T47D (cell line): ENCODE measurements at regions not wholly inside any gene's neighbourhood (a gene's known extent, or its start where the extent isn't known, plus 50 kb on each side); places are given as distances from the start of the nearest gene placed in this dataset.

Source experiments
- DNase-seq, 2 experiments: peaks; one replicate each; pipeline versions ENCODE4 v3.0.0 to v3.0.0-alpha.2; 2011 to 2012; ENCODE audit warnings: low read depth in 1 of 2, low spot score in 1 of 2
- JUND ChIP-seq: IDR thresholded peaks from 2 replicates; pipeline ENCODE4 v1.6.1; 2012; ENCODE audit warnings: low read depth
- in situ Hi-C: cut with HindIII; loops from 2 replicates; pipeline ENCODE4 v1.10.0; 2016; ENCODE audit warnings: low sequenced_read_pairs, low pct_unique_long_range_greater_than_20kb

GRCh38 chr21:27132266-27132665, 165.4 kb upstream of the ADAMTS5 start:
- no peak for DNase-seq
- no peak for TF ChIP-seq JUND
- in situ Hi-C loops: no loop called here

DNA sequence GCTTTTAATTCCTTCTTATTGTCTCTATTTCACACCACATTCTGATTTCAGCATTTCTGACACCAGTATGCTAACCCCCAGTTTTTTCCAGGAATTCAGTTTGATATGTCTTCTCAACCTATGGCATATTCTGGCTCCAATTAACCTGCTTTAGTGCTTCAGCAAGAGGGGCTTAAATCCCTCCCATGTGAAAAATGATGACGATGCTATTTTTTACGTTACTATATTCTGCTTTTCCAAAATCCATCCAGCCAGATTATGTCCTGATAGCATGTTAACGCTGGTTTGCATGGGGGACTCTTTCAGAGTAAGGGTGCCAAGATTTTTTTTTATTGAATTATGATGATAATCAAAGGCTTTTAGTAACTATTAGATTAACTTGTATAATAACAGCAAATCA, 163.3 kb upstream of the ADAMTS5 start:
- DNase-seq: no peak
- in situ Hi-C loops: no loop called here
- no peak for TF ChIP-seq JUND

GRCh38 chr21:27129694-27130093, 162.8 kb upstream of the ADAMTS5 start:
- in situ Hi-C loops: no loop called here
- TF ChIP-seq JUND: no peak
- DNase-seq: no peak

- TF ChIP-seq JUND: no peak
- DNase-seq: no peak
- in situ Hi-C loops: no loop called here
These were observed 162.3 kb upstream of the ADAMTS5 start for GRCh38 chr21:27129215-27129614.

DNA sequence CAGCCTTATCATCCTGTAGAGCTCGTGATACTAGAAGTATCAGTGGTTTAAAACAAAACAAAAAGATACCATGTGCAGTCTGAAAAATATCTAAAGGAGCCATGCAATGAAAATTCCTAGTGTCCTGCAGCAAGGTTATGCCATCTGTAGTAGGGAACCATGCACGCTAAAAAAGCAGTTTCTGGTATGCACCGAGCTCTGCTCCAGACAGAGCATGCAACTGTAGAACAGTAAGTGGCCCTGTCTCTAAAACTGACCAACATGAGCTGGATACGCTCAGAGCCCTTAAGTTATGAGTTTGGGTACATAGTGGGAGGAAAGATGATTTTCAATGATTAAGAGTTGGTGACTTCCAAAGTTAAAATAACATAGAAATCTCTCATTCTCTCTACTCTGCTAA, 159.3 kb upstream of the ADAMTS5 start:
- in situ Hi-C loops: no loop called here
- no peak for DNase-seq

GRCh38 chr21:27122686-27123085, 155.8 kb upstream of the ADAMTS5 start:
- no peak for DNase-seq
- no peak for TF ChIP-seq JUND
- in situ Hi-C loops: no loop called here

More for the DNA sequence above, 159.3 kb upstream of the ADAMTS5 start:
- TF ChIP-seq JUND: no peak

DNA sequence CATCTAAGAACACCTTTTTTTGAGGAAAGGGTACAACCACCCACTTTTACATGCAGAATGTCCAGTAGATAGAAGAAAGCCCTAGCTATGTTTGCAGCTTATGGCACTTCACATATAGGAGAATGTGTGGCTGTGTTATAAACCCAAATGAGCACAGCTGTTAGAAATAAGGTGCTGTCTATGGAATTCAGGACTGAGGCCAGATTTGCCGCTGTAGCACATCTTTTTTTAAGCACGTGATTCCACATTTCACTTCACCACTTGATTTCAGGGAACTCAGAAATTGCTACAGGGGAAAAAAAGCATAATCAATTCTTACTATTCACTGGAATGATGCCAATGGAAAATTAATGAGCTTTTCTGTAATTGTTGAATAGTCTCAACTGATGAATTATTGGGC, 147.2 kb upstream of the ADAMTS5 start:
- in situ Hi-C loops: no loop called here
- TF ChIP-seq JUND: no peak
- DNase-seq: no peak

- no peak for TF ChIP-seq JUND
- in situ Hi-C loops: no loop called here
- no peak for DNase-seq
These were observed 145.3 kb upstream of the ADAMTS5 start for GRCh38 chr21:27112186-27112585.

DNA sequence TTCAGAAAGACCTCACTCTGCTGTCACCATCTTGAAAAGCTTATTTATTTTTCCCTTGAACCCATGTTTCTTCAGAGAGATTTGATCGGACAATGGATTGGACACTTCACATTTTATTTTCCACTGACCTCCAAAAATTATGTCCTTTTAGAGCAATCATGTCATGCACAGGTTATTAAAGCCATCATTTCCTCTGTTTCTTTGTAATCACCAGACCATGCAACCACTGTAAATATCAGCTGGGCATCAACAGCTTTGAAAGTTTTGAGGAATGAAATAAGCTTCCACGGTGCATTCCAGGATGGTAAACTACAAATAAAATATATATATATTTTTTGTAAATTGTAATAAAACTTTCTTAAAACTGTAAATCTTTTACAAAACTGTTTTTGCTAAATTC, 144.1 kb upstream of the ADAMTS5 start:
- in situ Hi-C loops: no loop called here
- DNase-seq: no peak
- no peak for TF ChIP-seq JUND

DNA sequence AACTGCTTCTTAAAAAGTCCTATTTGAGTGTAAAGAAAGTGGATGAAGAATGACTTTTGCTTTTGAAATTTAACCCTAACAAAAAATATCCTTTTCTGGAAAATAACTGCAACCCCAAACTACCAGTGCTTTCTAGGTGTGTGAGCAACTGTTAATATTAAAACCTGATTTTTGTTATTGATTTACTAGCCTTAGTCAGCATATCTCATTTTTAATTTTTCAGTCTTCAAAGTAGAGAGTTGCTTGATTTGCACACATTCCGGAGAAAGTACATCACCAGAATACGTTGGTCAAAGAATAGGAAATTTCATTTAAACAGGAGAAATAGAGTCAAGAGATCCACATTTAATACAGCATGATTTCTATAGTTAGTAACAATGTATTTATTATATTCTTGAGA, 141.8 kb upstream of the ADAMTS5 start:
- in situ Hi-C loops: no loop called here
- no peak for DNase-seq
- no peak for TF ChIP-seq JUND

- TF ChIP-seq JUND: no peak
- in situ Hi-C loops: no loop called here
- DNase-seq: no peak
These were observed 141.3 kb upstream of the ADAMTS5 start for GRCh38 chr21:27108228-27108627.

DNA sequence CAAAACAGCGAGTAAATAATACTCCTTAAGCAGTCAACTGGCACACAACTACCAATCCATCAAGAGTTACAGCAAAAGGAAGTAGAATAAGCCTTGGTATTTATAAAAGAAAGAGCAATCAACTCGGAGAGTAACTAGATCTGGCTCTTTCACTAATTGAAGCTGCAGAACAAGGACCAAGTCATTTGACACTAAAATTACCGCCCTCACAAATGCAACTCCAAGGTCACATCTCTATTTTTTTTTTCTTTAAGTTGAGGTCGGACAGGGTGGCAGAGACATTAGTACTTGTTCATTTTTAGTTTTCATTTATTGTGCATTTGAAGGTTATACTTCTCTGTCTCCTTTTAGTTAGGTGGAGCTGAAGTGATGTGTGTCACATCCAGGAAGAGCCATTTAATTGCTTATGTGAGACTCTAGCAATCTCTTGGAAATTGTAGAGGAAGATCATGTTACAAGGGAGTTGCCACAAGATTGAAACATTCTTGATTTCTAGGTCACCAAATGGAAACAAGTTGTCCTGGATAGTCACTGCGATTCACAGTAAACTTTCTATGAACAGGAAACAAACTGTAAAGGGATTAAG, 138.1 kb upstream of the ADAMTS5 start:
- no peak for TF ChIP-seq JUND
- DNase-seq: no peak
- in situ Hi-C loops: no loop called here

- in situ Hi-C loops: no loop called here
- no peak for DNase-seq
- no peak for TF ChIP-seq JUND
These were observed 136.9 kb upstream of the ADAMTS5 start for GRCh38 chr21:27103768-27104167.

DNA sequence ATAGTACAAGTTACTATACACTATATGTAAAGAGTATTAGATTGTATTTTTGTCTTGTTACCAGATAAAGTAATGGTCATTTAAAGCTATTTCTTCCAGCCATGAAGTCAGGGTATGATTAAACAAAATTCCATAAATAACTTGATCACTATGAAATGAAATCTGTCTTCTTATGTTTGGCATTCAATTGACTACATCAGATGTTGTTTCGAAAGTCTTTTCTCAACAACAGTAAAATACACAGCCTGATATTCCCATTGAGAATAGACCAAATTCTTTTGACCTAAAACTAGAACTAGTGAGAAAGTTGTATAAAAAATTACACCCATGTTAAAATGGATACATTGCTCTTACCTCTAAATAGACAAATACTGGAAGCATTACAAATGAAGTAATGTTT, 134.6 kb upstream of the ADAMTS5 start:
- in situ Hi-C loops: no loop called here
- no peak for DNase-seq
- no peak for TF ChIP-seq JUND
